Heart left ventricle (tissue), 13 donors: ENCODE measurements at regions not wholly inside any gene's neighbourhood (a gene's known extent, or its start where the extent isn't known, plus 50 kb on each side); places are given as distances from the start of the nearest gene placed in this dataset.

Experiments
- POLR2A ChIP-seq, 2 donors: fragments of 450-650 bp; IDR thresholded peaks; one replicate each; pipeline ENCODE4 v1.6.1; 2017; ENCODE audit warnings: antibody characterized with exemption in 2 of 2, mild to moderate bottlenecking in 2 of 2, moderate library complexity in 2 of 2
- TF ChIP-seq, protein P1 (sequence below), 12 donors: fragments of 200-600 bp; sonication (generic) in 4 of 12; IDR thresholded peaks; one replicate each; pipeline versions ENCODE4 v1.5.0 to v1.8.0; 2018 to 2022; ENCODE audit warnings: antibody characterized with exemption in 12 of 12, mild to moderate bottlenecking in 5 of 12
- donor health status: ischemic (EF 13 %, LVEDD 7.1; RV severe dilation, severe dysfunction).
- donor health status: DM: no; HTN: yes; CAD: no.
- donor health status: DM: no; HTN: no; CAD: no.
- donor health status: ischemic (EF 25% LVEDD 6.9; RV normal size, moderate dysfunction).
- donor health status: ischemic (EF 25% LVEDD 5.7; RV mildly dilated, moderate dysfunction).
- donor health status: ischemic (EF 35%, LVEDD 5.7; RV mildly dilated, moderate dysfunction).
- donor health status: nonischemic (EF 11% LVEDD 7.7; RV severe dilation, severe dysfunction).
- donor health status: DM: yes; HTN: yes; CAD: no.
- donor health status: PGD.
- donor health status: ischemic (EF 29% LVEDD 5.4; RV normal size, mild dysfunction).
- donor health status: nonischemic (EF 23%, LVEDD 6.1; RV moderate dilation, normal function).

DNA sequence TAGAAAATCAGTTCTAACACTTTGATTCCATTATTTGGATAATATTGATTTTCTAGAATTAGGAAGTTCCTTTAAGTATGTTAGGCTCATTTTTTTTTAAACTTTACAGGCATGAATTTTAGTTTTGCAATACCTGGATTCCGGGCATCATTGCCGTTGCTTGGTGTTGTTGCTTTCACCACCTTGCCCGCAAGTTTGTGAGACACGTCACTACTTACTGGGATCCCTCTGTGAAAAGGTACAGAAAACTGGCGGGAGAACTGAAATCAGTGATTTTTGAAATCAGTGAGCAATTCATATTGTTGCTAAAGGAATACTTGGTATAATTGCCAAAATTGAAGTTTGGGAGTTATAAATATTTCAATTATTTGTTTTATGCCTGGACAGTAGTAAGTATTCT is 232.3 kb upstream of the NPY start:
- TF ChIP-seq, protein P1, sequence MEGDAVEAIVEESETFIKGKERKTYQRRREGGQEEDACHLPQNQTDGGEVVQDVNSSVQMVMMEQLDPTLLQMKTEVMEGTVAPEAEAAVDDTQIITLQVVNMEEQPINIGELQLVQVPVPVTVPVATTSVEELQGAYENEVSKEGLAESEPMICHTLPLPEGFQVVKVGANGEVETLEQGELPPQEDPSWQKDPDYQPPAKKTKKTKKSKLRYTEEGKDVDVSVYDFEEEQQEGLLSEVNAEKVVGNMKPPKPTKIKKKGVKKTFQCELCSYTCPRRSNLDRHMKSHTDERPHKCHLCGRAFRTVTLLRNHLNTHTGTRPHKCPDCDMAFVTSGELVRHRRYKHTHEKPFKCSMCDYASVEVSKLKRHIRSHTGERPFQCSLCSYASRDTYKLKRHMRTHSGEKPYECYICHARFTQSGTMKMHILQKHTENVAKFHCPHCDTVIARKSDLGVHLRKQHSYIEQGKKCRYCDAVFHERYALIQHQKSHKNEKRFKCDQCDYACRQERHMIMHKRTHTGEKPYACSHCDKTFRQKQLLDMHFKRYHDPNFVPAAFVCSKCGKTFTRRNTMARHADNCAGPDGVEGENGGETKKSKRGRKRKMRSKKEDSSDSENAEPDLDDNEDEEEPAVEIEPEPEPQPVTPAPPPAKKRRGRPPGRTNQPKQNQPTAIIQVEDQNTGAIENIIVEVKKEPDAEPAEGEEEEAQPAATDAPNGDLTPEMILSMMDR (IDR thresholded peaks at IDR 0.05), result no peak
- no peak for TF ChIP-seq POLR2A (IDR thresholded peaks at IDR 0.05)
